Spinal cord (tissue), 9 donors: ENCODE measurements at regions not wholly inside any gene's neighbourhood (a gene's known extent, or its start where the extent isn't known, plus 50 kb on each side); places are given as distances from the start of the nearest gene placed in this dataset.

ENCODE experiments used
- DNase-seq, 6 donors: peaks; one replicate each; pipeline versions ENCODE4 v3.0.0 to v3.0.0-alpha.2; 2013 to 2015; ENCODE audit warnings: low spot score in 6 of 6, low read depth in 4 of 6
- H3K27ac ChIP-seq: one replicate; pipeline ENCODE4 v1.5.1; 2013; ENCODE audit warnings: low read depth, low read length, control low read depth
- H3K27me3 ChIP-seq: one replicate; pipeline ENCODE4 v1.6.1; 2013; ENCODE audit warnings: low read length; ENCODE audit not compliant: control insufficient read depth, insufficient read depth
- H3K36me3 ChIP-seq: one replicate; pipeline ENCODE4 v1.6.1; 2013; ENCODE audit warnings: low read length; ENCODE audit not compliant: control insufficient read depth, insufficient read depth
- H3K4me1 ChIP-seq: one replicate; pipeline ENCODE4 v1.6.1; 2013; ENCODE audit warnings: low read length; ENCODE audit not compliant: control insufficient read depth, insufficient read depth
- H3K4me3 ChIP-seq: one replicate; pipeline ENCODE4 v1.5.1; 2013; ENCODE audit warnings: low read depth, low read length, control low read depth
- H3K9me3 ChIP-seq: one replicate; pipeline ENCODE4 v1.6.1; 2013; ENCODE audit warnings: low read length; ENCODE audit not compliant: control insufficient read depth, insufficient read depth
- WGBS: methylation state at CpG from one replicate; pipeline ENCODE4 v1.1.5; 2013; ENCODE audit warnings: missing lambda C conversion rate; ENCODE audit not compliant: insufficient coverage; 5-methylcytosine and 5-hydroxymethylcytosine counted together
- donor health status: healthy.

GRCh38 chr5:145587710-145588109 lies 247.4 kb downstream of the PRELID2 start:
- Histone ChIP-seq H3K27me3 (no peaks in the 10 kb centered on the region), H3K27ac (no peak overlapping the region), H3K4me1 (no peaks in the 10 kb centered on the region), H3K9me3 (no peaks in the 10 kb centered on the region), H3K4me3 (no peak overlapping the region), H3K36me3 (no peaks in the 10 kb centered on the region)
- DNase-seq, result peak in 1 of 6 donors; percentile 39
- no CpG with 5 or more reads among the region's 1 CpG for WGBS

GRCh38 chr5:145587308-145587672 lies 247.9 kb downstream of the PRELID2 start:
- WGBS, result 86% methylated on average over 3 of the region's 6 CpGs
- Histone ChIP-seq H3K4me1 (no peaks in the 10 kb centered on the region), H3K27ac (no peak overlapping the region), H3K4me3 (no peak overlapping the region), H3K27me3 (no peaks in the 10 kb centered on the region), H3K9me3 (no peaks in the 10 kb centered on the region), H3K36me3 (no peaks in the 10 kb centered on the region)
- DNase-seq, result no peak

GRCh38 chr5:145586661-145587307 lies 248.4 kb downstream of the PRELID2 start:
- Histone ChIP-seq H3K4me1 (no peaks in the 10 kb centered on the region), H3K4me3 (no peak overlapping the region), H3K27me3 (no peaks in the 10 kb centered on the region), H3K9me3 (no peaks in the 10 kb centered on the region), H3K27ac (no peak overlapping the region), H3K36me3 (no peaks in the 10 kb centered on the region)
- DNase-seq, result no peak
- WGBS, result 60% methylated on average over 1 of the region's 5 CpGs

GRCh38 chr5:145585443-145586148 lies 249.5 kb downstream of the PRELID2 start:
- no peaks in the 10 kb centered on the region for H3K36me3 ChIP-seq
- WGBS, result 100% methylated on average over 1 of the region's 5 CpGs
- DNase-seq, result no peak

GRCh38 chr5:145579301-145579700 lies 255.8 kb downstream of the PRELID2 start:
- Histone ChIP-seq H3K27ac (no peak overlapping the region), H3K4me3 (no peak overlapping the region), H3K9me3 (peaks cover 3% of the 10 kb centered on the region), H3K4me1 (no peaks in the 10 kb centered on the region), H3K27me3 (no peaks in the 10 kb centered on the region), H3K36me3 (no peaks in the 10 kb centered on the region)
- no peak for DNase-seq
- no CpG with 5 or more reads among the region's 1 CpG for WGBS

More at GRCh38 chr5:145585443-145586148, 249.5 kb downstream of the PRELID2 start:
- H3K9me3 ChIP-seq, result no peaks in the 10 kb centered on the region
- no peak overlapping the region for H3K4me3 ChIP-seq
- no peak overlapping the region for H3K27ac ChIP-seq
- no peaks in the 10 kb centered on the region for H3K27me3 ChIP-seq
- no peaks in the 10 kb centered on the region for H3K4me1 ChIP-seq

- H3K4me3 ChIP-seq, result no peak overlapping the region
- H3K27me3 ChIP-seq, result no peaks in the 10 kb centered on the region
- no peak overlapping the region for H3K27ac ChIP-seq
- no peaks in the 10 kb centered on the region for H3K4me1 ChIP-seq
- H3K9me3 ChIP-seq, result peaks cover 3% of the 10 kb centered on the region
- DNase-seq, result no peak
- H3K36me3 ChIP-seq, result no peaks in the 10 kb centered on the region
- WGBS, result 96% methylated on average over 2 of the region's 3 CpGs
Observed at GRCh38 chr5:145574889-145575573, 260.1 kb downstream of the PRELID2 start.

- no peak for DNase-seq
- no peaks in the 10 kb centered on the region for H3K4me1 ChIP-seq
- H3K36me3 ChIP-seq, result no peaks in the 10 kb centered on the region
- no peak overlapping the region for H3K4me3 ChIP-seq
- H3K27ac ChIP-seq, result no peak overlapping the region
- no peaks in the 10 kb centered on the region for H3K9me3 ChIP-seq
- no peaks in the 10 kb centered on the region for H3K27me3 ChIP-seq
Observed at GRCh38 chr5:145568581-145568980, 266.6 kb downstream of the PRELID2 start.

GRCh38 chr5:145562931-145563330 lies 272.2 kb downstream of the PRELID2 start:
- no peaks in the 10 kb centered on the region for H3K27me3 ChIP-seq
- H3K4me3 ChIP-seq, result no peak overlapping the region
- no peak for DNase-seq
- no peaks in the 10 kb centered on the region for H3K36me3 ChIP-seq
- H3K9me3 ChIP-seq, result no peaks in the 10 kb centered on the region
- no peak overlapping the region for H3K27ac ChIP-seq
- H3K4me1 ChIP-seq, result no peaks in the 10 kb centered on the region
- WGBS, result 72% methylated on average over 3 of the region's 4 CpGs

- Histone ChIP-seq H3K27me3 (no peaks in the 10 kb centered on the region), H3K4me3 (no peak overlapping the region), H3K9me3 (no peaks in the 10 kb centered on the region), H3K4me1 (no peaks in the 10 kb centered on the region), H3K36me3 (no peaks in the 10 kb centered on the region), H3K27ac (no peak overlapping the region)
- peak in 1 of 6 donors; percentile 83 for DNase-seq
- WGBS, result 100% methylated on average over 1 of the region's 1 CpG
Observed at GRCh38 chr5:145558288-145558687, 276.9 kb downstream of the PRELID2 start.

- H3K9me3 ChIP-seq, result no peaks in the 10 kb centered on the region
- no peak for DNase-seq
- no peak overlapping the region for H3K27ac ChIP-seq
- no peaks in the 10 kb centered on the region for H3K4me1 ChIP-seq
- H3K4me3 ChIP-seq, result no peak overlapping the region
- no CpG with 5 or more reads among the region's 1 CpG for WGBS
- H3K27me3 ChIP-seq, result no peaks in the 10 kb centered on the region
- no peaks in the 10 kb centered on the region for H3K36me3 ChIP-seq
Observed at GRCh38 chr5:145557345-145557744, 277.8 kb downstream of the PRELID2 start.
